HG03457 (cell line): ENCODE measurements at regions not wholly inside any gene's neighbourhood (a gene's known extent, or its start where the extent isn't known, plus 50 kb on each side); places are given as distances from the start of the nearest gene placed in this dataset.
"Not testable (repeated sequence)": the region's sequence is repeated elsewhere in the genome, so short reads cannot be mapped to it uniquely, and the experiment has no call there.

ENCODE experiments used
- ATAC-seq: cut with Tn5 transposase; IDR thresholded peaks from one replicate; pipeline ENCODE4 v1.9.1; 2021; ENCODE audit warnings: moderate number of reproducible peaks; ENCODE audit not compliant: unreplicated experiment

DNA sequence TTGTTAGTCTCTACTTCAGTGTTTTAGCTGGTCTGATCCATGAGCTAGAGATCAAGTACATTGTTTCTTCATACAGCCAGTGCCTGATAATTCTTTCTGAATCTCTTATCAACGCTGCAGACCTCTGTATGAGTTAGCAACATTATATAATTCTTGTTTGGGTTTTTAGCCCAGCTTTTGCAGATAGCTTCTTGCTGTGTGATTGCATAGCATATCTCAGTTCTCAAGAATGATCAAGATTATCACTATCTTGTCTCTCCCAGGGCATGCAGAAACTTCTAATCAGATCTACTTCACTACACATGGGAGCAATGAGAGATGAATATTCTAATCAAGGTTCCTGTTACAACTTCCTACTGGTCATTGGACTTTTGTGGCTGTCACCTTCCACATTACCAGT lies 158.3 kb downstream of the FAM174A start:
- ATAC-seq, result no peak

- ATAC-seq, result no peak
These were observed 158.9 kb downstream of the FAM174A start for GRCh38 chr5:100694100-100694499.

GRCh38 chr5:100697970-100698369 lies 162.8 kb downstream of the FAM174A start:
- no peak for ATAC-seq

DNA sequence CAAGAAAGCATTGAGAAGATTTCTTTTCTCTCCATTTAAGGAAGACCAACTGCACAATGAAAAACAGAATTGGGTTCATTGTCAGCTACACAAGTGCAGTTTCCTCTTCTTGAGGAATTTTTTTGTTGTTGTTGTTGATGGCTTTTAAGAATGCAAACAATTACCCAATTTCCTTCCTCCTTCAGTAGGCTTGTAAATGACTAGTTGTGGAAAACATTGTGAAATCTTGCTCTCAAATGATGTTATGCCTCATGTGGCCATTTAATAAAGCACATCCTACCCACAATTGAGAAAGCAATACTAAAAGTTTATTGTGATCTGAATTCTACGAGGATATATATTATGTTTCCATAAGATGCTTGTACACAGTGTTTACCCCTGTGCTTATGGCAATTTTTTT lies 171.6 kb downstream of the FAM174A start:
- no peak for ATAC-seq

GRCh38 chr5:100708645-100709171 lies 173.5 kb downstream of the FAM174A start:
- no peak for ATAC-seq

DNA sequence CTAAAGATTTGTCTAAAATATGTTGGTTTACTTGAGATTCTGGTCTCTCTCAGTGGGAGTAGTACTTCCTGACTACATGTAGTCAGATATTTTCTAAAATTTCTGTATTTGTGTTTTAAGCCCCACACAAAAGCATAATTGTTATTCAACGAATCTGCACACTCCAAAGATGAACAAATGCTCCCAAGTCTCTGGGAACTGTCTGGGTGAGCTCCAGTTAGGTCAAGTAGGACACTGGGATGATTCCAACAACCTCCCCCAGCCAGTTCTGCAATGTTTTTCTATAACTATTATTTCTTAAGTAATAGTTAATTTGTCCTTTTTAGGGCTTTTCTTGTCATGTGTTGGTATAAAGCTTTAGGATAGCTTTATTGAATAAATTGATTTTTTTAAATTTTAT lies 174.6 kb downstream of the FAM174A start:
- ATAC-seq, result no peak

- ATAC-seq, result not testable (repeated sequence)
These were observed 179.6 kb downstream of the FAM174A start for GRCh38 chr5:100714780-100715179.

DNA sequence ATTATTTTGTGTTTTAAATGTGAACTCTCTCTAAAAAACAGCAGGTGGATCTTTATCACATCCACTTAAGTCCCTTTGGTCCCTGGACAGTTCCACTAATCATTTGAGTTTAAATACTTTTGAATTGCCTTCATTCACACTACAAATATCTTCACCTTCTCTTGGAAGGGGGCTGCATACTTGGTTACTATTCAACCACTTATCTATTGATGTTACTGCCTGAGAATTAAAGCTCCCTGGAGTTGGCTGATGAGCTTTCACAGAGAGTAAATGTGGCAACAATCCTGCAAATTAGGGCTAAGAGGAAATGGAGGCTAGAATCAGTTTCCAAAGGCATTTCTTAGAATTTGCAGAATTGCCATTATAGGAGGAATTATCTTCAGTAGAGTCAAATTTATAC lies 180.4 kb downstream of the ST8SIA4 start:
- no peak for ATAC-seq

DNA sequence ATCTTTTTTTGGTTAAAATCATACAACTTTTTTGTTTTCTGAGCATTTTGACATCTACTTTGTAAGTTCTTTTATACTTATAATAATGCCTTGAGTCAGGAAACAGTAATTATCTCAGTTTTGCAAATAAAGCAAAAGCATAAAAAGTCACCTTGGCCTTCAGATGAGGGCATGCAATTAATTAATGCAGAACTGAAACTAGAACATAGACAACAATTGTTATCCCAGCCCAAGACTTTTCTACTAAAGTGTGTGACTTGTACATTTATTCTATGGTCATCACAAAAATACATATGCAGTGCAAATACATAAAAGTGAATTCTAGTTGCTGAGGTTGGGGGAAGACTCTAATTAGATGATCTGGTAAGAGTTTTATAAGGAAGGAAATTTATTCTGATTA lies 179.9 kb downstream of the ST8SIA4 start:
- ATAC-seq, result no peak

- no peak for ATAC-seq
These were observed 177.0 kb downstream of the ST8SIA4 start for GRCh38 chr5:100726116-100726515.

DNA sequence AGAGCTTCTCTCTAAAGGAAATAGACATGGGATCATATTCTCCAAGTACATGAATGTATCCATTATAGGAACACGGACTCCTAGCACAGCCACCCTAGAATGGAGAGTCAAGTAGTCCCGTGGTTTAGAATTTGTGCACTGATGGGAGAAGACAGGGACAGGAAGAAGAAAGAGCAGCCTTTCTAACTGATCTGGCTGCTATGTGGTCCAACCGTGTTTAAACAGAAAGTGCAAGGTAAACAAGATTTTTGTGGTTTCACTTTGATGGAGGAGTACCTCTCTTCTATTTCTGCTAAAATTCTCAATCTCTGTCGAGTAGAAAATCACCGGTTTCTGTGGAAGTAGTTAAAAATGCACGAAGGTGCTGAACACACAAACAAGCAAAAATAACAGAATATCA lies 171.3 kb downstream of the ST8SIA4 start:
- ATAC-seq, result peak; percentile 96

DNA sequence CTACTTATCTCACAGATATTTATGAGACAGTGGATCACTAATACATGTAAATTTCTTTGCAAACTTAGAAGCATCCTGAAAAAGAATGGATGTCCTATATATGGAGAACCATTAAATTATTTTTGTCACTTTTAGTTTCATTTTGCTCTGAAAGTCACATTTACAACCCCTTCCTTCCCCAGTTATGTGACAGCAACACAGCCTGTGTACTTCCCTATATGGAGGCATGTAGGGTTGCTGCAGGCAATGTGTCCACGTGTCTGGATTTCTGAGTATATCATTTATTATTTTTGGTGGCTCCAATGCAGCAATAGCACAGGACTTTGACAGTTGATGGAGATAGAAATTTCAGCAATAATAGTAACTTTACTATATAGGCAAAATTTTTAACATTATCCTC lies 156.4 kb downstream of the ST8SIA4 start:
- ATAC-seq, result peak; percentile 88

DNA sequence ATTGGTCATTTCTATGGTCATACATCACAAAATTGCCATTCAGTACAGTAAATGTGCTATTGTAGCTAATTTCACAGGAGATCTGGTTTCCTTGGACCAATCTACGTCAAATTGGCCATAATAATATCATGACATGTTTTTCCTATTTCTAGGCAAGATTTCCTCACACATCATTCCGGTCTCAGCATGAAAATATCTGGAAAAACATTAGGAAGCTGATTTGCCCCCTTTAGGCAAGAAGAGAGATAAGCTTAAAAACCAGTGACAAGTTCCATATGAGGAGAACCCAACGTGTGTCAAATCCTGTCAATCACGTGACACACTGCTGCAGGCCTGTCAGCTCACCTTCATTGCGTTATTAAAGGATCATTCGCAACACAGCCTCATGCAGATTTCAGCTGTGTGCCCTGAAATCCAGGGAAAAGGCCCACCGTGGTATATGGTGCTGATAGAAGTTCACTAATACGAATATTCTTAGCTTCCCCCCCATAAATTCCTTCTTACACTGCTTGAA lies 153.3 kb downstream of the ST8SIA4 start:
- no peak for ATAC-seq

DNA sequence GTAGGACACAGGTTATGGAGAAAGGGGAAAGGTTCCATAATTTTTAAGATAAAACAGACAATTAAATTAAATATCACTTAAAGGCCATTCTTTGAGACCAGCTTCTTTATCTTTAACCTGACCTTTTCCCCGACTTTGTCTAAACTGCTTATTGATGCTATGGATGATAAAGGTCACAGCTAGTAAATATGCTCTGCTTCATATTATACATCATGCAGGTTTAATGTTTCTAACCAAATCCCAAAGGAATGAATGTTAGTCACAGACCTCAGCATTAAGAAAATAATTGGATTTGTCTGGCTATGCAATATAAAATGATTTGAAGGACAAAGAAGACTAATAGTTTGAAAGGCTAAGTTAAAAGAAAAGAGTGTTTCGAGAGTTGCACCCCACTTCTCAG lies 147.6 kb downstream of the ST8SIA4 start:
- ATAC-seq, result no peak
